ENCODE measurements at regions not wholly inside any gene's neighbourhood (a gene's known extent, or its start where the extent isn't known, plus 50 kb on each side); places are given as distances from the start of the nearest gene placed in this dataset.

- no peak overlapping the region for H3K4me3 ChIP-seq (ENCODE audit: low read length)
- no peaks in the 10 kb centered on the region for H3K36me3 ChIP-seq (ENCODE audit: insufficient read depth, low read length)
- H3F3A ChIP-seq (ENCODE audit: insufficient read depth, low read length, poor library complexity, severe bottlenecking), result no peaks in the 10 kb centered on the region
- no peaks in the 10 kb centered on the region for H3K79me2 ChIP-seq (replicated peaks; ENCODE audit: insufficient read depth, low read length)
- no peaks in the 10 kb centered on the region for H3K27me3 ChIP-seq (ENCODE audit: insufficient read depth, low read depth, low read length)
- H4K20me1 ChIP-seq (ENCODE audit: insufficient read depth), result no peaks in the 10 kb centered on the region
- no peak overlapping the region for H3K4me2 ChIP-seq (ENCODE audit: low read length)
- no peak overlapping the region for H2AFZ ChIP-seq (ENCODE audit: low read depth, low read length)
- TF ChIP-seq MXI1 (conservative IDR thresholded peaks at IDR 0.05; ENCODE audit: poor library complexity, severe bottlenecking) (no peak), TAF1 (IDR thresholded peaks at IDR 0.05; ENCODE audit: low read depth) (no peak), REST (IDR thresholded peaks at IDR 0.05; ENCODE audit: borderline replicate concordance) (no peak)
- H3K9me3 ChIP-seq (ENCODE audit: low read length), result no peaks in the 10 kb centered on the region
- no peak overlapping the region for H3K27ac ChIP-seq (ENCODE audit: low read length)
- no peaks in the 10 kb centered on the region for H3K9me2 ChIP-seq (ENCODE audit: insufficient read depth, low read length)
- H3K9ac ChIP-seq (ENCODE audit: low read length), result no peak overlapping the region
Observed at GRCh38 chr7:32248522-32248921, 178.3 kb upstream of the PDE1C start.

GRCh38 chr7:32244806-32245345 lies 174.7 kb upstream of the PDE1C start:
- Histone ChIP-seq H3K4me2 (ENCODE audit: low read length) (no peak overlapping the region), H3K27me3 (ENCODE audit: insufficient read depth, low read depth, low read length) (no peaks in the 10 kb centered on the region), H3K79me2 (replicated peaks; ENCODE audit: insufficient read depth, low read length) (no peaks in the 10 kb centered on the region), H3K9ac (ENCODE audit: low read length) (no peak overlapping the region), H4K20me1 (ENCODE audit: insufficient read depth) (no peaks in the 10 kb centered on the region), H2AFZ (ENCODE audit: low read depth, low read length) (no peak overlapping the region), H3K9me3 (ENCODE audit: low read length) (no peaks in the 10 kb centered on the region), H3K4me3 (ENCODE audit: low read length) (no peak overlapping the region), H3K27ac (ENCODE audit: low read length) (no peak overlapping the region), H3K9me2 (ENCODE audit: insufficient read depth, low read length) (no peaks in the 10 kb centered on the region), H3K36me3 (ENCODE audit: insufficient read depth, low read length) (no peaks in the 10 kb centered on the region), H3F3A (ENCODE audit: insufficient read depth, low read length, poor library complexity, severe bottlenecking) (no peaks in the 10 kb centered on the region)
- TF ChIP-seq EP300 (conservative IDR thresholded peaks at IDR 0.05; ENCODE audit: poor library complexity, severe bottlenecking), result no peak
- TF ChIP-seq MXI1 (conservative IDR thresholded peaks at IDR 0.05; ENCODE audit: poor library complexity, severe bottlenecking), result no peak
- TF ChIP-seq RAD21 (conservative IDR thresholded peaks at IDR 0.05), result no peak
- TF ChIP-seq EZH2 (IDR thresholded peaks at IDR 0.05; ENCODE audit: borderline replicate concordance, insufficient read depth, low read length, poor library complexity, severe bottlenecking), result no peak
- TF ChIP-seq REST (IDR thresholded peaks at IDR 0.05; ENCODE audit: borderline replicate concordance), result no peak
- TF ChIP-seq POLR2AphosphoS5 (IDR thresholded peaks at IDR 0.05), result no peak
- TF ChIP-seq TAF1 (IDR thresholded peaks at IDR 0.05; ENCODE audit: low read depth), result no peak
- TF ChIP-seq, protein P1, sequence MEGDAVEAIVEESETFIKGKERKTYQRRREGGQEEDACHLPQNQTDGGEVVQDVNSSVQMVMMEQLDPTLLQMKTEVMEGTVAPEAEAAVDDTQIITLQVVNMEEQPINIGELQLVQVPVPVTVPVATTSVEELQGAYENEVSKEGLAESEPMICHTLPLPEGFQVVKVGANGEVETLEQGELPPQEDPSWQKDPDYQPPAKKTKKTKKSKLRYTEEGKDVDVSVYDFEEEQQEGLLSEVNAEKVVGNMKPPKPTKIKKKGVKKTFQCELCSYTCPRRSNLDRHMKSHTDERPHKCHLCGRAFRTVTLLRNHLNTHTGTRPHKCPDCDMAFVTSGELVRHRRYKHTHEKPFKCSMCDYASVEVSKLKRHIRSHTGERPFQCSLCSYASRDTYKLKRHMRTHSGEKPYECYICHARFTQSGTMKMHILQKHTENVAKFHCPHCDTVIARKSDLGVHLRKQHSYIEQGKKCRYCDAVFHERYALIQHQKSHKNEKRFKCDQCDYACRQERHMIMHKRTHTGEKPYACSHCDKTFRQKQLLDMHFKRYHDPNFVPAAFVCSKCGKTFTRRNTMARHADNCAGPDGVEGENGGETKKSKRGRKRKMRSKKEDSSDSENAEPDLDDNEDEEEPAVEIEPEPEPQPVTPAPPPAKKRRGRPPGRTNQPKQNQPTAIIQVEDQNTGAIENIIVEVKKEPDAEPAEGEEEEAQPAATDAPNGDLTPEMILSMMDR (IDR thresholded peaks at IDR 0.05; ENCODE audit: poor library complexity, severe bottlenecking), result no peak
- TF ChIP-seq SMC3 (conservative IDR thresholded peaks at IDR 0.05; ENCODE audit: poor library complexity), result no peak

Measured in neural cell (in vitro differentiated cells).